HG02943 (cell line): ENCODE measurements at regions not wholly inside any gene's neighbourhood (a gene's known extent, or its start where the extent isn't known, plus 50 kb on each side); places are given as distances from the start of the nearest gene placed in this dataset.
"Not testable (repeated sequence)": the region's sequence is repeated elsewhere in the genome, so short reads cannot be mapped to it uniquely, and the experiment has no call there.

ENCODE experiments used
- ATAC-seq: cut with Tn5 transposase; IDR thresholded peaks from one replicate; pipeline ENCODE4 v1.9.1; 2021; ENCODE audit warnings: mild to moderate bottlenecking, low read depth, moderate library complexity; ENCODE audit not compliant: unreplicated experiment

- no peak for ATAC-seq
These were observed 102.9 kb upstream of the TCF21 start for GRCh38 chr6:133786016-133786415.

DNA sequence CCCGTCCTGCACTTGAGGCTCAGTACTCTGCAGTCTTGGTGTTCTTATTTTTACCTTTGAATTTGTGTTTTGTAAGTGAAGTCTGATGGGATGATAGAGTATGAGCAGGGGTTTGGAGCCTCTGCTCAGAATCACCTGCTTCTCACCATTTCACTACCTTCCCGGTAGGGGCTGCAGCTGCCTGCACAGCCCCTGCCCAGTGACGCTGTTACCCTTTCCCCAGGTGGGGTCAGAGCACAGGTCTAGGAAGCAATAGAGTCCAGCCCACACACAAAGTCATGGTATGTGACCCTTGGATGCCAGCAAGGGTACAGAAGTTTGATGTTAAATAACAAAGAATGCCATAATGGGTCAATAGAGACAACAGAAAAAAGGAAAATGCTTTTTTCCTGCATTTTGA, 101.8 kb upstream of the TCF21 start:
- no peak for ATAC-seq

- no peak for ATAC-seq
These were observed 100.9 kb upstream of the TCF21 start for GRCh38 chr6:133787859-133788505.

DNA sequence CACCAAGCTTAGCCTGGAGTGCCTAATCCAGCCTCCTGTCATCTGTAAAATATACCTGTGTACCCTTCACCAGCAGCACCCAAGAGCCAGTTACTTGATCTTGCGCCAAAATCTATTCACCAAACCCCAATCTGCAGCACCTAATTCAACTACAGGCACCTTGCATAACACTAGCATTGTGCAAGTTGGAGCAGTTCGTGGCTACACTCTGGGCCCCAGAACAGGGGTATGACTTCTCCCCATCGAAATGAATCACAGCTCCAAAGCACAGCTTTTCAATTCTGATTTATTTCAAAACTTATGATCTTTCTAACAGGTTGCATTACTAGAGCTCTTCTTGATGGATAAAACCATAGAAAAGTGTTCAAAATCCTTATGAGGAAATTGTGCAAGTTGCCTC, 100.4 kb upstream of the TCF21 start:
- ATAC-seq, result no peak

- ATAC-seq, result not testable (repeated sequence)
These were observed 99.5 kb upstream of the TCF21 start for GRCh38 chr6:133789449-133789848.

DNA sequence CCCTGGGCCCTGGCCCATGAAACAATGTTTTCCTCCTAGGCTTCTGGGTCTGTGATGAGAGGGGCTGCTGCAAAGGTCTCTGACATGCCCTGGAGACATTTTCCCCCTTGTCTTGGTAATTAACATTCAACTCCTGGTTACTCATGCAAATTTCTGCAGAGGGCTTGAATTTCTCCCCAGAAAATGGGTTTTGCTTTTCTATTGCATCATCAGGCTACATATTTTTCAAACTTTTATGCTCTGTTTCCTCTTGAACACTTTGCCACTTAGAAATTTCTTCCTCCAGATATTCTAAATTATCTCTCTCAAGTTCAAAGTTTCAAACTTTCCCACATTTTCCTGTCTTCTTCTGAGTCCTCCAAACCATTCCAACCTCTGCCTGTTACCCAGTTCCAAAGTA, 98.2 kb upstream of the TCF21 start:
- not testable (repeated sequence) for ATAC-seq

- ATAC-seq, result not testable (repeated sequence)
These were observed 93.9 kb upstream of the TCF21 start for GRCh38 chr6:133795051-133795450.

- ATAC-seq, result no peak
These were observed 92.7 kb upstream of the TCF21 start for GRCh38 chr6:133796235-133796634.

DNA sequence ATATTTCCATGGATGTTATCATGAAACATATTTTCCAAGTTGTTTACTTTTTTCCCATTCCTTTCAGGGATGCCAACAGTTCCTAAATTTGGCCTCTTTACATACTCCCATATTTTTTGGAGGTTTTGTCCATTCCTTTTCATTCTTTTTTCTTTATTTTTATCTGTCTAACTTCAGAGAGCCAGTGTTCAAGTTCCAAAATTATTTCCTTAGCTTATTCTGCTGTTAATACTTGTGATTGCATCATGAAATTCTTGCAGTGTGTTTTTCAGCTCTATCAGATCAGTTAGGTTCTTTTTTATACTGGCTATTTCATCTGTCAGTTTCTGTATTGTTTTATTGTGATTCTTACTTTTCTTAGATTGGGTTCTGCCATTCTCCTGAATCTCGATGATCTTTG, 89.9 kb upstream of the TCF21 start:
- ATAC-seq, result no peak

DNA sequence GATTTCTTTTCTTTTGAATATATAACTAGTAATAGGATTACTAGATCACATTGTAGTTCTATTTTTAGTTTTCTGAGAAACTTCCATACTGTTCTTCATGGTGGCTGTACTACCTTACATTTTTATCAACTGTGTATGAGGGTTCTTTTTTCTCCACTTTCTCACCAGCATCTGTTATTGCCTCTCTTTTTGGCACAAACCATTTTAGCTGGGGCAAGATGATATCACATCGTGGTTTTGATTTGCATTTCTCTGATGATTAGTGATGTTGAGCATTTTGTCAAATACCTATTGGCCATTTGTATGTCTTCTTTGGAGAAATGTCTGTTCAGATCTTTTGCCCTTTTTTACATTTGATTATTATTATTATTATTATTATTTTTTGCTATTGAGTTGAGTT, 86.1 kb upstream of the TCF21 start:
- no peak for ATAC-seq

GRCh38 chr6:133804265-133804664, 84.6 kb upstream of the TCF21 start:
- ATAC-seq, result no peak

DNA sequence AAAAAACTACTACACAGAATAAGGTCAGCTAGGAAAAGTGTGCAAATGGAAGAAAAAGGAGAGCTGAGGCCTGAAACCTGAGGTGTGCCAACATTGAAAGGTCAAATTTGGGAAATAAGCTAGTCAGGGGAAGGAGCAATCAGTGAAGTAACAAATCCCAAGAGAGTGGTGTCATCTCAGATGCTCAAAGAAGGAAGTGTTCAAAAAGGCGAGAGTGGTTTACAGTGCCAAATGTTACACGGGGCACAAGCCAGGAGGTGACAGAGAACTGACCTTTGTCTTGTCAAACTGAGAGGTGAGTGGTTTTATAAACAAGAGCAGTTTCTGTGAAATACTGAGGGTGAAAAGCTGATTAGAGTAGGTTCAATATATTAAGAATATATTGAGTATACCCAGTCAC, 83.0 kb upstream of the TCF21 start:
- ATAC-seq, result no peak

DNA sequence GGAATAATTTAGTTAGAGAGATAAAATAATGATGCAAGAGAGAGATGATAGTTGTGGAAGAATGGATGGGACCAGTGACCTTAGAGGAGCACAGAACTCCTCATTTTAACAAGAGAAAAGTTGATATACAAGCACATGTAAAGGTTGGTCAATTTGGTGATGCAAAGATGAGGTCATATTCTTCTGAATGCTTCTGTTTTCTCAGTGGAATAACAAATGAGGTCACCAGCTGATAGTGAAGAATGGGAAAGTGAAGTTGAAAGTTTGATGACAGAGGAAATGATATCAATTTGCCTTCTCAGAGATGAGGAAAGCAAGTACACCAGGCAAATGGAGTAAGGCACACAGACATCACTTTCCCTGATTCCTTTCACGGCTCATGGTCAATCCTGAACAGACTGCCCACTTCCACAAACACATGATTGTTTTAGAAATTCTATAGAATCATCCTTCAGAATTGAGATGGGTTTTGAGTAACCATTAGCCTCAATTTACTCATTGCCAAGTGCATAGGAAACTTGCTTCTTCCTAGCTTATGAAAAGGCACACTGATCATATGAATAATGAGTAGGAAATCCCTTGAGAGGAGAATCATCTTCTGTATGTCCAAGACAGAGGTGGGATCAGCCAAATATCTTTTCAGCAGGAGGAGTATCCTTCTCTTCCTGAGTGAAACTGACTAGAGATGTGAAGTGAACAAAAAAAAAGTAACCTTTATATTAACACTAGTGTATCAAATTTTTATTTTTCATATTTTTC, 82.4 kb upstream of the TCF21 start:
- no peak for ATAC-seq

- ATAC-seq, result no peak
These were observed 81.4 kb upstream of the TCF21 start for GRCh38 chr6:133807501-133807900.

DNA sequence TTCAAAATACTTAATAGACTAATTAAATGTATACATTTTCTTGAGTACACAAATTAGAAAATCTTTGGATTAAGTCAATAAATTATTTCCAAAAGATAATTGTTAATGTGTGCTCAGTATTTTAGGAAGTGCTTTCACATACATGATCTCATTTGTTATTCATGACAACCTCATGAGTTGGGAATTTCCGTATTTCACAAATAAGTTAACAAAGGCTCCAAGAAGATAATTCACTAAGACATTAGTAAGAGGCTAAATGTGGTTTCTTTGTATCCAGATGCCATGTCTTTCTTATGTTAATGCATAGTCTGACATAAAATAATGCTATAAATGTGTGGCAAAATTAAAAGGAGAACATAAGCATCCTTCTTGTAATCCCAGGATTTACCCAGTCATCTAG, 79.5 kb upstream of the TCF21 start:
- no peak for ATAC-seq

GRCh38 chr6:133811557-133811956, 77.4 kb upstream of the TCF21 start:
- no peak for ATAC-seq

- not testable (repeated sequence) for ATAC-seq
These were observed 76.5 kb upstream of the TCF21 start for GRCh38 chr6:133812446-133812845.

DNA sequence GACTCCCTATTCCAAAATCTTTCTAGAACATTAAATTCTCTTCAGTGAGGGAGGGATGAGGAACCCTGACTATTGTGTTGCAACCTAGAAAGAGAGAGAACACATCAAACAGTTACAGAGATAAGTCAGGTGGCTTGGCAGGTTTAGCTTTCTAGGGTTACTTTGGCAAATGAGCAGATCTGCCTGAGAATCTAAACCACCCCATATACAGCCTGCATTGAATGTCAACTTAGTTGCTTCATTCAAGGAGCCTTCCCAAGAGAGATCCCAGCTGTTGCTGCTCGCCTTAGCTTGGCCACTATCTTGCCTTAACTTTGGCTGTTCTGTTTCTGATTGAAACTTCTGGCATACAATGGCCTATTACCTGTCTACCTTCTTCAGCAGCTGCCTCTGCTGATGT, 74.7 kb upstream of the TCF21 start:
- no peak for ATAC-seq

- no peak for ATAC-seq
These were observed 74.1 kb upstream of the TCF21 start for GRCh38 chr6:133814797-133815196.

GRCh38 chr6:133815313-133815712, 73.6 kb upstream of the TCF21 start:
- ATAC-seq, result no peak

DNA sequence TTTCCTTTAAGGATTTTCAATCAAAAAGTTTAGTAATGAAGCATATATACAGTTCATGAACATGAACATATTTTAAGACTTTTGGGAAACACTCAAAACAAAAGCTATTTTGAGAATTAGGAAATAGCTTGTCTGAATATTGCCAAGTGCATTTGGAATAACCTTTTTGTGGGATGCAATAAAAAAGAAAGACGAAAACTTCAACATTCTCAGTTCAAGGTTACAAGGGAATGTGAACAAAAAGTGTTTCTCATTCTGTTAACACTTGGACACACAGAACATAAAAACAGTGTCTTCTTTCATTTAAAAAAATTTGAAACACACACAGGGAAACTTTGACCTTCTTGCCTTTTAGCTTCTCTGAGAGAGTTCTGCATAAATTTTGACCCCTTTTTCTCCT, 72.7 kb upstream of the TCF21 start:
- no peak for ATAC-seq

DNA sequence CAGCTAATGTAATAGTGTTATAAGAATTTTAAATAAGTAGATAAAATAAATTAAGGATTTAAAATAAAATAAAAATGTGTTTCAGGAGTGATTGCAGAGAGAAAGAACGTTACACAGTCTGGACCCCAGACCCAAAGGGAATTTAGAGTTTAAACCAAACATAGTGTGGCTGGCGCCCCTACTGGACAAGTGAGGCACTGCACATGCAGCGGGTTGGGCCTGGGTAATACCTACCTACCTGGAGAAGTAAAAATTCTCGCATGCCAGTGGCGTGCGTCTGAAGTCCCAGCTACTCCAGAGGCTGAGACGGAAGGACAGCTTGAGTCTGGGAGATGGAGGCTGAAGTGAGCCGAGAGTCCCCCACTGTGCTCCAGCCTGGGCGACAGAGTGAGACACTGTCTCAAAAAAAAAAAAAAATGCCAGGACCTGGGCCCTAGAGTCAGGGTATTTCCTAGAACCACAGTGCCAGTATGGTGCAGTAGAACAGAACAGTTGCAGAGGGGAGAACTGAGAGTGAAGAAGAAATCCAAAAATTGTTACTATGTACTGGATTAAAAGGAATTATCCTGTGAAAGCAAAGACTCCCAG, 71.4 kb upstream of the TCF21 start:
- ATAC-seq, result peak; percentile 63
